Endothelial cell of umbilical vein (primary cell): ENCODE measurements at regions not wholly inside any gene's neighbourhood (a gene's known extent, or its start where the extent isn't known, plus 50 kb on each side); places are given as distances from the start of the nearest gene placed in this dataset.

Experiments
- BruUV-seq: library from RNA; stranded (reverse); fragments of 400-500 nt; replicated peaks from 2 replicates; lab custom pipeline; 2021; lab: Mats Ljungman, UMichigan
- CTCF ChIA-PET: fragments of 300-600, 350-600 bp; sonication (Branson Sonifier 250); formaldehyde crosslinking; loops from one replicate; lab custom pipeline; 2021; ENCODE audit warnings: antibody characterized with exemption, inconsistent platforms; lab: Charles Lee
- POLR2A ChIA-PET: fragments of 300-600, 350-600 bp; sonication (Branson Sonifier 250); formaldehyde crosslinking; loops from one replicate; lab custom pipeline; 2021; ENCODE audit warnings: antibody characterized with exemption, inconsistent platforms; lab: Charles Lee
- DNase-seq: peaks from one replicate; pipeline ENCODE4 v3.0.0-alpha.2; 2011; ENCODE audit warnings: low read depth, low spot score
- FAIRE-seq: peaks from 2 replicates; lab custom pipeline; 2011; peaks lifted over from hg19 to GRCh38; lab: Jason Lieb, UNC
- H2AFZ ChIP-seq: 2 replicates; pipeline ENCODE4 v1.6.0; 2012; ENCODE audit warnings: low read depth, low read length, control low read depth, inconsistent platforms
- H3K27ac ChIP-seq: 2 replicates; pipeline ENCODE4 v1.5.1; 2011; ENCODE audit warnings: low read depth, mild to moderate bottlenecking, control low read depth, low read length, moderate library complexity; ENCODE audit not compliant: insufficient read depth
- H3K27me3 ChIP-seq, 2 experiments: 2 replicates each; pipeline versions ENCODE4 v1.6.0 to v1.6.1; 2011; ENCODE audit warnings: low read length in 2 of 2, mixed read lengths in 1 of 2; ENCODE audit not compliant: control insufficient read depth in 2 of 2, insufficient read depth in 2 of 2
- H3K36me3 ChIP-seq, 2 experiments: 2 replicates in 1 of 2; 3 replicates in 1 of 2; pipeline ENCODE4 v1.5.1; 2011; ENCODE audit warnings: low read length in 2 of 2, mild to moderate bottlenecking in 1 of 2, moderate library complexity in 1 of 2; ENCODE audit not compliant: control insufficient read depth in 2 of 2, insufficient read depth in 2 of 2; ENCODE audit errors: extremely low read depth in 1 of 2
- H3K4me1 ChIP-seq: 3 replicates; pipeline ENCODE4 v1.5.1; 2011; ENCODE audit warnings: mild to moderate bottlenecking, low read length; ENCODE audit not compliant: control insufficient read depth, insufficient read depth; ENCODE audit errors: extremely low read depth
- H3K4me2 ChIP-seq: 2 replicates; pipeline ENCODE4 v1.6.1; 2011; ENCODE audit warnings: low read length, control low read depth, mixed read lengths; ENCODE audit not compliant: insufficient read depth
- H3K4me3 ChIP-seq, 3 experiments: fragments of 200-600 bp in 1 of 3; sonication (generic), shearing (Covaris generic) in 1 of 3; replicated peaks in 1 of 3; 2 replicates each; pipeline ENCODE4 v1.5.1; 2011 to 2016; ENCODE audit warnings: control low read depth in 3 of 3, low read length in 3 of 3, mild to moderate bottlenecking in 2 of 3, inconsistent platforms in 1 of 3, low read depth in 1 of 3, moderate library complexity in 1 of 3; ENCODE audit not compliant: insufficient read depth in 1 of 3
- H3K79me2 ChIP-seq: 2 replicates; pipeline ENCODE4 v1.6.0; 2012; ENCODE audit warnings: low read length, inconsistent platforms; ENCODE audit not compliant: control insufficient read depth, insufficient read depth
- H3K9ac ChIP-seq: replicated peaks from 2 replicates; pipeline ENCODE3; 2011; ENCODE audit warnings: low read length, control low read depth; ENCODE audit not compliant: insufficient read depth; ENCODE audit errors: extremely low read depth
- H3K9me1 ChIP-seq: replicated peaks from 3 replicates; pipeline ENCODE4 v1.6.0; 2011; ENCODE audit warnings: mild to moderate bottlenecking, low read length; ENCODE audit not compliant: control insufficient read depth, insufficient read depth; ENCODE audit errors: extremely low read depth
- H3K9me3 ChIP-seq: replicated peaks from 2 replicates; pipeline ENCODE4 v1.5.1; 2012; ENCODE audit warnings: low read length, inconsistent platforms; ENCODE audit not compliant: control insufficient read depth, insufficient read depth
- H4K20me1 ChIP-seq: replicated peaks from 2 replicates; pipeline ENCODE3; 2011; ENCODE audit warnings: mild to moderate bottlenecking, low read length; ENCODE audit not compliant: control insufficient read depth, insufficient read depth; ENCODE audit errors: extremely low read depth
- CTCF ChIP-seq, 2 donors: IDR thresholded peaks; 1 replicate in 1 of 2; 2 replicates in 1 of 2; pipeline ENCODE4 v1.5.1; 2011; ENCODE audit warnings: low read length in 2 of 2, mild to moderate bottlenecking in 2 of 2, moderate library complexity in 2 of 2, control low read depth in 1 of 2, inconsistent platforms in 1 of 2, low read depth in 1 of 2; ENCODE audit not compliant: insufficient read depth in 1 of 2; ENCODE audit errors: extremely low read depth in 1 of 2
- EZH2 ChIP-seq: IDR thresholded peaks from 2 replicates; pipeline ENCODE4 v1.6.1; 2012; ENCODE audit warnings: borderline replicate concordance, low read depth, mild to moderate bottlenecking, moderate library complexity, low read length, inconsistent platforms; ENCODE audit not compliant: severe bottlenecking
- FOS ChIP-seq: IDR thresholded peaks from 2 replicates; pipeline ENCODE4 v1.6.1; 2011; ENCODE audit warnings: mild to moderate bottlenecking, low read length, moderate library complexity, borderline replicate concordance; ENCODE audit not compliant: insufficient read depth
- GATA2 ChIP-seq: IDR thresholded peaks from 2 replicates; pipeline ENCODE4 v1.7.0; 2011; ENCODE audit warnings: low read depth, mild to moderate bottlenecking, moderate library complexity, mixed read lengths, low read length; ENCODE audit not compliant: insufficient read length, insufficient read depth
- JUN ChIP-seq: IDR thresholded peaks from 2 replicates; pipeline ENCODE4 v1.6.1; 2011; ENCODE audit warnings: borderline replicate concordance, low read depth; ENCODE audit not compliant: insufficient read length, insufficient read depth
- MAX ChIP-seq: IDR thresholded peaks from 2 replicates; pipeline ENCODE4 v1.6.1; 2011; ENCODE audit not compliant: insufficient read depth, insufficient read length
- MYC ChIP-seq: IDR thresholded peaks from one replicate; pipeline ENCODE4 v1.6.1; 2011; ENCODE audit warnings: mild to moderate bottlenecking, low read depth, low read length
- POLR2A ChIP-seq: IDR thresholded peaks from 2 replicates; pipeline ENCODE4 v1.6.1; 2012; ENCODE audit warnings: low read depth, mild to moderate bottlenecking, control low read depth, low read length
- POLR2AphosphoS5 ChIP-seq: IDR thresholded peaks from 2 replicates; pipeline ENCODE4 v1.6.1; 2012; ENCODE audit warnings: low read depth, mild to moderate bottlenecking, control low read depth, low read length, moderate library complexity; ENCODE audit not compliant: insufficient read depth
- dilution Hi-C: fragments of 300-500 bp; cut with MboI; formaldehyde crosslinking; loops from one replicate; pipeline ENCODE4 v1.15.0; 2019; ENCODE audit warnings: low sequenced_read_pairs; ENCODE audit not compliant: extremely low pct_ligation_motif_present
- intact Hi-C: fragments of 100-400 bp; cut with micrococcal nuclease; formaldehyde crosslinking; loops from one replicate; pipeline ENCODE4 v1.10.0; 2022

GRCh38 chr2:5316001-5316490 is 376.1 kb upstream of the SOX11 start:
- CTCF ChIA-PET = no interaction called here

More at GRCh38 chr2:5316001-5316490, 376.1 kb upstream of the SOX11 start:
- no TSS peak for BruUV-seq
- Histone ChIP-seq H3K9me1 (no peaks in the 10 kb centered on the region), H2AFZ (no peak overlapping the region), H3K4me2 (no peak overlapping the region), H3K27ac (no peak overlapping the region), H3K9me3 (peaks cover under 1% of the 10 kb centered on the region), H4K20me1 (no peaks in the 10 kb centered on the region), H3K79me2 (no peaks in the 10 kb centered on the region), H3K36me3 (no peaks in the 10 kb centered on the region), H3K4me1 (no peaks in the 10 kb centered on the region), H3K27me3 (no peaks in the 10 kb centered on the region), H3K4me3 (no peak overlapping the region), H3K9ac (no peak overlapping the region)
- POLR2A ChIA-PET = no interaction called here
- TF ChIP-seq MAX (no peak), CTCF (IDR thresholded peaks at IDR 0.05; ENCODE audit: extremely low read depth in 1 of 2, insufficient read depth in 1 of 2, low read depth in 1 of 2, low read length in 2 of 2) (no peak), FOS (no peak), EZH2 (no peak), POLR2AphosphoS5 (no peak), MYC (no peak), POLR2A (no peak), JUN (no peak), GATA2 (no peak)
- dilution Hi-C loops = no loop called here
- intact Hi-C loops = no loop called here
- no peak for FAIRE-seq
- no peak for DNase-seq
